Mesodermal cell (in vitro differentiated cells): ENCODE measurements at regions not wholly inside any gene's neighbourhood (a gene's known extent, or its start where the extent isn't known, plus 50 kb on each side); places are given as distances from the start of the nearest gene placed in this dataset.

Source experiments
- H3K27ac ChIP-seq: 2 replicates; pipeline ENCODE4 v1.7.0; 2013; ENCODE audit warnings: mild to moderate bottlenecking, low read depth, low read length, moderate library complexity; ENCODE audit not compliant: severe bottlenecking
- H3K36me3 ChIP-seq: 2 replicates; pipeline ENCODE4 v1.7.1; 2013; ENCODE audit warnings: mild to moderate bottlenecking, low read length, moderate library complexity; ENCODE audit not compliant: control insufficient read depth, insufficient read depth
- H3K4me1 ChIP-seq: one replicate; pipeline ENCODE4 v1.7.1; 2013; ENCODE audit warnings: mild to moderate bottlenecking, low read length; ENCODE audit not compliant: insufficient read depth, control insufficient read depth, poor library complexity, severe bottlenecking
- H3K4me3 ChIP-seq: 2 replicates; pipeline ENCODE4 v1.7.0; 2013; ENCODE audit warnings: low read length, control low read depth, mild to moderate bottlenecking; ENCODE audit not compliant: insufficient read depth, poor library complexity, severe bottlenecking; ENCODE audit errors: extremely low read depth
- H3K9me3 ChIP-seq: 2 replicates; pipeline ENCODE4 v1.7.1; 2013; ENCODE audit warnings: mild to moderate bottlenecking, low read length, moderate library complexity; ENCODE audit not compliant: control insufficient read depth
- WGBS, 2 experiments: methylation state at CpG; one replicate each; pipeline ENCODE4 v1.1.5; 2013; ENCODE audit warnings: missing lambda C conversion rate in 2 of 2; ENCODE audit not compliant: insufficient coverage in 2 of 2; 5-methylcytosine and 5-hydroxymethylcytosine counted together

- H3K4me3 ChIP-seq: no peak overlapping the region
- no peak overlapping the region for H3K27ac ChIP-seq
- no peaks in the 10 kb centered on the region for H3K4me1 ChIP-seq
- WGBS, 2 experiments: 82 to 100% methylated on average over 2 of the region's 3 CpGs
- H3K36me3 ChIP-seq: no peaks in the 10 kb centered on the region
- peaks cover 3% of the 10 kb centered on the region for H3K9me3 ChIP-seq
Measured at GRCh38 chr13:40125336-40125735, 469.9 kb downstream of the COG6 start.

GRCh38 chr13:40126306-40127085, 471.0 kb downstream of the COG6 start:
- H3K4me1 ChIP-seq: no peaks in the 10 kb centered on the region
- H3K9me3 ChIP-seq: peaks cover 3% of the 10 kb centered on the region
- H3K4me3 ChIP-seq: no peak overlapping the region
- H3K27ac ChIP-seq: no peak overlapping the region
- 93% methylated on average over 3 to 6 of the region's 7 CpGs for WGBS, 2 experiments
- H3K36me3 ChIP-seq: no peaks in the 10 kb centered on the region

- Histone ChIP-seq H3K4me1 (no peaks in the 10 kb centered on the region), H3K36me3 (no peaks in the 10 kb centered on the region), H3K4me3 (no peak overlapping the region), H3K27ac (no peak overlapping the region), H3K9me3 (peaks cover 5% of the 10 kb centered on the region)
Measured at GRCh38 chr13:40127476-40127875, 472.0 kb downstream of the COG6 start.

- Histone ChIP-seq H3K36me3 (no peaks in the 10 kb centered on the region), H3K27ac (no peak overlapping the region), H3K4me1 (no peaks in the 10 kb centered on the region), H3K4me3 (no peak overlapping the region), H3K9me3 (peaks cover 10% of the 10 kb centered on the region)
- WGBS, 2 experiments: 85 to 95% methylated on average over 1 to 2 of the region's 3 CpGs
Measured at GRCh38 chr13:40127925-40128324, 472.5 kb downstream of the COG6 start.

GRCh38 chr13:40129467-40129866, 474.0 kb downstream of the COG6 start:
- H3K36me3 ChIP-seq: no peaks in the 10 kb centered on the region
- 95 to 98% methylated on average over 5 to 6 of the region's 6 CpGs for WGBS, 2 experiments

GRCh38 chr13:40130871-40131636, 475.6 kb downstream of the COG6 start:
- 84 to 100% methylated on average over 3 of the region's 6 CpGs for WGBS, 2 experiments
- H3K9me3 ChIP-seq: peaks cover 10% of the 10 kb centered on the region
- no peaks in the 10 kb centered on the region for H3K36me3 ChIP-seq

More at GRCh38 chr13:40129467-40129866, 474.0 kb downstream of the COG6 start:
- H3K9me3 ChIP-seq: peaks cover 10% of the 10 kb centered on the region
- no peaks in the 10 kb centered on the region for H3K4me1 ChIP-seq
- no peak overlapping the region for H3K4me3 ChIP-seq
- no peak overlapping the region for H3K27ac ChIP-seq

GRCh38 chr13:40132249-40132648, 476.8 kb downstream of the COG6 start:
- H3K4me3 ChIP-seq: no peak overlapping the region
- peaks cover 10% of the 10 kb centered on the region for H3K9me3 ChIP-seq
- H3K36me3 ChIP-seq: no peaks in the 10 kb centered on the region
- no peak overlapping the region for H3K27ac ChIP-seq
- H3K4me1 ChIP-seq: no peaks in the 10 kb centered on the region
- 97 to 100% methylated on average over 3 of the region's 3 CpGs for WGBS, 2 experiments

More at GRCh38 chr13:40130871-40131636, 475.6 kb downstream of the COG6 start:
- H3K27ac ChIP-seq: no peak overlapping the region
- H3K4me1 ChIP-seq: no peaks in the 10 kb centered on the region
- H3K4me3 ChIP-seq: no peak overlapping the region

GRCh38 chr13:40136896-40137295, 481.4 kb downstream of the COG6 start:
- Histone ChIP-seq H3K27ac (no peak overlapping the region), H3K36me3 (no peaks in the 10 kb centered on the region), H3K4me3 (no peak overlapping the region), H3K4me1 (no peaks in the 10 kb centered on the region), H3K9me3 (peaks cover 7% of the 10 kb centered on the region)
- WGBS, 2 experiments: 83 to 95% methylated on average over 1 to 2 of the region's 2 CpGs

- Histone ChIP-seq H3K36me3 (no peaks in the 10 kb centered on the region), H3K27ac (no peak overlapping the region), H3K9me3 (peaks cover 5% of the 10 kb centered on the region), H3K4me3 (no peak overlapping the region), H3K4me1 (no peaks in the 10 kb centered on the region)
- 95 to 100% methylated on average over 3 to 6 of the region's 6 CpGs for WGBS, 2 experiments
Measured at GRCh38 chr13:40137400-40137799, 481.9 kb downstream of the COG6 start.

GRCh38 chr13:40139896-40140520, 484.5 kb downstream of the COG6 start:
- Histone ChIP-seq H3K27ac (no peak overlapping the region), H3K4me3 (no peak overlapping the region), H3K4me1 (no peaks in the 10 kb centered on the region), H3K9me3 (no peaks in the 10 kb centered on the region), H3K36me3 (no peaks in the 10 kb centered on the region)
- WGBS, 2 experiments: 76 to 94% methylated on average over 4 to 8 of the region's 10 CpGs
